SU-DHL-6 (cell line): ENCODE measurements at regions not wholly inside any gene's neighbourhood (a gene's known extent, or its start where the extent isn't known, plus 50 kb on each side); places are given as distances from the start of the nearest gene placed in this dataset.

ENCODE experiments used
- H2AFZ ChIP-seq: fragments of 200-600 bp; sonication (generic); 2 replicates; pipeline ENCODE4 v1.6.1; 2014; ENCODE audit warnings: low read depth, mild to moderate bottlenecking, moderate library complexity, mixed read lengths, antibody characterized with exemption, low read length; ENCODE audit not compliant: severe bottlenecking
- H3F3A ChIP-seq: fragments of 200-600 bp; shearing (Covaris generic); 2 replicates; pipeline ENCODE4 v1.6.0; 2016; ENCODE audit warnings: antibody characterized with exemption, mild to moderate bottlenecking; ENCODE audit not compliant: insufficient read depth
- H3K27ac ChIP-seq: fragments of 200-600 bp; sonication (generic); 2 replicates; pipeline ENCODE4 v1.5.1; 2016; ENCODE audit warnings: low read depth, mild to moderate bottlenecking, low read length, moderate library complexity, mixed read lengths
- H3K27me3 ChIP-seq: fragments of 200-600 bp; sonication (generic), shearing (Covaris generic); 2 replicates; pipeline ENCODE4 v1.6.0; 2014; ENCODE audit warnings: mild to moderate bottlenecking, low read length
- H3K36me3 ChIP-seq: fragments of 200-600 bp; sonication (generic); 2 replicates; pipeline ENCODE4 v1.6.1; 2014; ENCODE audit warnings: mild to moderate bottlenecking, low read length, mixed read lengths
- H3K4me2 ChIP-seq: fragments of 300-600, 200-600 bp; shearing (Covaris generic), sonication (generic); 2 replicates; pipeline ENCODE4 v1.6.0; 2014; ENCODE audit warnings: low read length, low read depth, mild to moderate bottlenecking; ENCODE audit not compliant: poor library complexity, severe bottlenecking
- H3K4me3 ChIP-seq: fragments of 200-600 bp; sonication (generic); 2 replicates; pipeline ENCODE4 v1.5.1; 2014; ENCODE audit warnings: antibody characterized with exemption, low read length, mild to moderate bottlenecking, mixed read lengths; ENCODE audit not compliant: insufficient read depth, poor library complexity, severe bottlenecking
- H3K79me2 ChIP-seq: fragments of 200-600 bp; sonication (generic); 2 replicates; pipeline ENCODE4 v1.6.1; 2014; ENCODE audit warnings: mild to moderate bottlenecking, low read length, moderate library complexity; ENCODE audit not compliant: insufficient read depth
- H3K9ac ChIP-seq: fragments of 200-600 bp; sonication (generic); 2 replicates; pipeline ENCODE4 v1.7.0; 2014; ENCODE audit warnings: mild to moderate bottlenecking, low read length
- H3K9me2 ChIP-seq: fragments of 200-600 bp; sonication (generic); replicated peaks from 2 replicates; pipeline ENCODE4 v1.6.1; 2014; ENCODE audit warnings: low read length; ENCODE audit not compliant: insufficient read depth
- H3K9me3 ChIP-seq: fragments of 200-600 bp; sonication (generic); 2 replicates; pipeline ENCODE4 v1.6.1; 2014; ENCODE audit warnings: low read length, mixed read lengths; ENCODE audit not compliant: insufficient read depth
- H4K20me1 ChIP-seq: fragments of 200-600 bp; sonication (generic); 2 replicates; pipeline ENCODE4 v1.6.1; 2014; ENCODE audit warnings: low read depth, mild to moderate bottlenecking, antibody characterized with exemption, low read length, moderate library complexity, mixed read lengths
- CTCF ChIP-seq: fragments of 200-600 bp; sonication (generic); IDR thresholded peaks from one replicate; pipeline ENCODE4 v1.5.1; 2017; ENCODE audit warnings: antibody characterized with exemption, mild to moderate bottlenecking, low read length, moderate library complexity; ENCODE audit not compliant: insufficient read depth, poor library complexity, severe bottlenecking
- EZH2phosphoT487 ChIP-seq: fragments of 200-600 bp; sonication (generic), shearing (Covaris generic); conservative IDR thresholded peaks from 2 replicates; pipeline ENCODE4 v1.6.1; 2018; ENCODE audit warnings: mild to moderate bottlenecking, antibody characterized with exemption, low read length, moderate library complexity, mixed read lengths

DNA sequence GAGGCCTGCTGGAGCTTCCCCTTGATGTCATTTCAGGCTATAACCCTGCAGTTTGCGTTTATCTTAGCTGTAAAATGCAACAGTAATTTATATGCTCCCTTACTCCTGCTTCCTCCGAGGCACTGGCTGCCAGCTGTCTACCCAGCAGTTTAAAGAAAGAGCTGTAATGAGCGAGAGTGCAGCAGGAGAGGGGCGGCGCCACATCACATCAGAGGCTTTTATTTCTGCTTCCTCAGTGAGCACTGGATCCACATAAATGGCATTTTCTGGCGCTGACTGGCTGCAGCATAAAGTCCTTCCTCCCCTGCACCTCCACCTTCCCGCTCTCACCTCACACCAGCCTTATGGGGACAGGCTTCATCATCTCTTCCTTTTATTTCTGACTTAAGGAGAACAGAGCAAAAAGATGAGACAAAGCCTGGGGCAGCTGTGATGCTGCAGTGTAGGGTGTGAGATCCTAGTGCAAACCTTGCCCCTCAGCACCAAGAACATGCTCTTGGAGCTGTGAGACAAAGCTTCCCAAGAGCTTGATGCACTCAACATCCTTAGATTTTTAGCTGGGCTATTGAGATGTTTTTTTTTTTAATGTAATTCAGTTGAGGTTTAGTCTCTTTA is 829.6 kb upstream of the ZNF608 start:
- Histone ChIP-seq H2AFZ (no peak overlapping the region), H3K27me3 (no peaks in the 10 kb centered on the region), H3K4me2 (no peak overlapping the region), H3K9ac (no peak overlapping the region), H3K9me2 (no peaks in the 10 kb centered on the region), H3K27ac (no peak overlapping the region), H3K79me2 (no peaks in the 10 kb centered on the region), H4K20me1 (no peaks in the 10 kb centered on the region), H3K36me3 (no peaks in the 10 kb centered on the region), H3F3A (no peaks in the 10 kb centered on the region), H3K4me3 (no peak overlapping the region), H3K9me3 (no peaks in the 10 kb centered on the region)
- TF ChIP-seq EZH2phosphoT487, result no peak
- TF ChIP-seq CTCF, result no peak

DNA sequence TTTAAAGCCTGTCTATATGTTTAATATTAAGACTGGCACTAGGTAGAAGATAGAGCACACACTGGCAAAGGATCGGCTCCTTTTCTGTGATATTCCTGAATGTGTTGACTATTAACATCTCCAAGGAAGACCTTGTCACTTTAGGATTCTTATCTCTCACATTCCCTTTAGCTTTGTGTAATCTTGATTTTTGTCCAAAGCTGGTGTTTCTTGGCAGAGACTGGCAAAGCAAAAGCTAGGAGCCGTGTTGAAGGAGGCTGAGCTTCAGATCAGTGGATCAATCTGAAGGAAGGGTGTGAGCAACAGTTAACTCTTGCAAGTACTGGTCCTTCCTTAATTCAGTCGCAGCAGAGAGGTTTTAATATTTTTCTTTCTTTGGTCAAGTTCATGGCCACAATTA is 830.4 kb upstream of the ZNF608 start:
- no peaks in the 10 kb centered on the region for H3K9me2 ChIP-seq
- H3K4me2 ChIP-seq, result no peak overlapping the region
- H2AFZ ChIP-seq, result no peak overlapping the region
- H3K27ac ChIP-seq, result no peak overlapping the region
- no peaks in the 10 kb centered on the region for H4K20me1 ChIP-seq
- H3K27me3 ChIP-seq, result no peaks in the 10 kb centered on the region
- H3K79me2 ChIP-seq, result no peaks in the 10 kb centered on the region
- H3F3A ChIP-seq, result no peaks in the 10 kb centered on the region
- H3K4me3 ChIP-seq, result no peak overlapping the region
- H3K9ac ChIP-seq, result no peak overlapping the region
- no peaks in the 10 kb centered on the region for H3K9me3 ChIP-seq
- no peak for TF ChIP-seq CTCF
- TF ChIP-seq EZH2phosphoT487, result no peak
- H3K36me3 ChIP-seq, result no peaks in the 10 kb centered on the region

GRCh38 chr5:125578551-125578950 is 832.1 kb upstream of the ZNF608 start:
- no peak overlapping the region for H3K9ac ChIP-seq
- no peak overlapping the region for H2AFZ ChIP-seq
- no peaks in the 10 kb centered on the region for H4K20me1 ChIP-seq
- H3K27ac ChIP-seq, result no peak overlapping the region
- no peaks in the 10 kb centered on the region for H3K9me2 ChIP-seq
- H3K4me3 ChIP-seq, result no peak overlapping the region
- no peaks in the 10 kb centered on the region for H3K27me3 ChIP-seq
- H3K36me3 ChIP-seq, result no peaks in the 10 kb centered on the region
- H3K79me2 ChIP-seq, result no peaks in the 10 kb centered on the region
- TF ChIP-seq CTCF (no peak), EZH2phosphoT487 (no peak)
- no peaks in the 10 kb centered on the region for H3K9me3 ChIP-seq
- H3K4me2 ChIP-seq, result no peak overlapping the region
- no peaks in the 10 kb centered on the region for H3F3A ChIP-seq
